Nephron progenitor cell (in vitro differentiated cells): ENCODE measurements at regions not wholly inside any gene's neighbourhood (a gene's known extent, or its start where the extent isn't known, plus 50 kb on each side); places are given as distances from the start of the nearest gene placed in this dataset.

ENCODE experiments used
- DNase-seq: peaks from one replicate; pipeline ENCODE4 v3.0.0; 2021
- H3K27ac Mint-ChIP-seq: 2 replicates; pipeline ENCODE4 v1.8.0; 2021; ENCODE audit warnings: mild to moderate bottlenecking, moderate library complexity, mixed read lengths
- H3K27me3 Mint-ChIP-seq: 2 replicates; pipeline ENCODE4 v1.8.0; 2021; ENCODE audit warnings: mild to moderate bottlenecking, low read depth, mixed read lengths; ENCODE audit not compliant: poor library complexity
- H3K36me3 Mint-ChIP-seq: 2 replicates; pipeline ENCODE4 v1.8.0; 2021; ENCODE audit warnings: low read depth, mixed read lengths
- H3K4me1 Mint-ChIP-seq: 2 replicates; pipeline ENCODE4 v1.8.0; 2021; ENCODE audit warnings: mixed read lengths
- H3K4me3 Mint-ChIP-seq: 2 replicates; pipeline ENCODE4 v1.8.0; 2021; ENCODE audit warnings: mild to moderate bottlenecking, moderate library complexity, mixed read lengths
- H3K9me3 Mint-ChIP-seq: 2 replicates; pipeline ENCODE4 v1.8.0; 2021; ENCODE audit warnings: mild to moderate bottlenecking, moderate library complexity, mixed read lengths
- TF ChIP-seq, protein P1 (sequence below): fragments of 200-600 bp; sonication (generic); IDR thresholded peaks from 2 replicates; pipeline ENCODE4 v1.5.0; 2021; ENCODE audit warnings: antibody characterized with exemption

DNA sequence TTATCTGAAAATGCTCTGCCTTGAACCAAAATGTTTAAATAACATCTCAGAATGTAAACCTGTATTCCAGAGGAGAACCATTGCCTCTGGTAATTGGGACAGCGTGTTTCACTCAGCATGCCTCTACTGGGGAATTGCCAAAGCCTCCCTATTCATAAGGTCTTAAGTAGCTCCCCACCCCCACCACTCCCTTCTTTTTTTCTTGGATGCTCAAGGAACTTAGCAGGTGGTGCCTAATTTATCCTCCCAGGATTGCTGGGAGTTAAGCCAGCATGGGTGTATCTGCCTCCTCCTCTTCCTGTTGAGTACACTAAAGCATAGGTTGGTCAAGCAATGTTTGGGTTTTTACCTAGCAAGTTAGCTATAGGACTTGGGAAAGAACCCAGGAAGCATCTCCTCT, 220.2 kb downstream of the DMAC1 start:
- H3K27ac Mint-ChIP-seq: no peak overlapping the region
- TF ChIP-seq, protein P1, sequence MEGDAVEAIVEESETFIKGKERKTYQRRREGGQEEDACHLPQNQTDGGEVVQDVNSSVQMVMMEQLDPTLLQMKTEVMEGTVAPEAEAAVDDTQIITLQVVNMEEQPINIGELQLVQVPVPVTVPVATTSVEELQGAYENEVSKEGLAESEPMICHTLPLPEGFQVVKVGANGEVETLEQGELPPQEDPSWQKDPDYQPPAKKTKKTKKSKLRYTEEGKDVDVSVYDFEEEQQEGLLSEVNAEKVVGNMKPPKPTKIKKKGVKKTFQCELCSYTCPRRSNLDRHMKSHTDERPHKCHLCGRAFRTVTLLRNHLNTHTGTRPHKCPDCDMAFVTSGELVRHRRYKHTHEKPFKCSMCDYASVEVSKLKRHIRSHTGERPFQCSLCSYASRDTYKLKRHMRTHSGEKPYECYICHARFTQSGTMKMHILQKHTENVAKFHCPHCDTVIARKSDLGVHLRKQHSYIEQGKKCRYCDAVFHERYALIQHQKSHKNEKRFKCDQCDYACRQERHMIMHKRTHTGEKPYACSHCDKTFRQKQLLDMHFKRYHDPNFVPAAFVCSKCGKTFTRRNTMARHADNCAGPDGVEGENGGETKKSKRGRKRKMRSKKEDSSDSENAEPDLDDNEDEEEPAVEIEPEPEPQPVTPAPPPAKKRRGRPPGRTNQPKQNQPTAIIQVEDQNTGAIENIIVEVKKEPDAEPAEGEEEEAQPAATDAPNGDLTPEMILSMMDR: no peak
- H3K4me1 Mint-ChIP-seq: peaks cover 13% of the 10 kb centered on the region
- H3K9me3 Mint-ChIP-seq: peaks cover 13% of the 10 kb centered on the region
- H3K4me3 Mint-ChIP-seq: no peak overlapping the region
- H3K27me3 Mint-ChIP-seq: peaks cover 13% of the 10 kb centered on the region
- H3K36me3 Mint-ChIP-seq: no peaks in the 10 kb centered on the region
- no peak for DNase-seq

DNA sequence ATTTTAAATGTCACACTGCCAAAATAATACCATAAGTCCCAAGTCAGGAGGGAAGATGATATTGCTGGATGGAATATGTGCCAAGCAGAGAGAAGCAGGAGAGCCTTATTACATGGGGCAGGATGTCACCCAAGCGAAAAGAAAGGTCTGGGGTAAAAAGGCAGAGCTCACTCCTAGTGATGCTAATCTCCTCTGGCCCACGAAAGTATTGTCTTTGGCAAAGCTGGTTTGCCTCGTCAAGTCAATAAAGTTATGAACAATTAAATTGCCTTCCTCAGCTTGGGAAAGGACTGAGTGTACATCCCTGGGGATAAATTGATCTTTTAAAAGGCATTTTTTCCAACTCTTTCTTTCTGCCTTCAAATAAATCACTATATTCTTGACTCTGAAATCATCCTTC, 220.6 kb downstream of the DMAC1 start:
- Mint-ChIP-seq H3K27me3 (peaks cover 13% of the 10 kb centered on the region), H3K27ac (no peak overlapping the region), H3K4me3 (no peak overlapping the region), H3K9me3 (peaks cover 13% of the 10 kb centered on the region), H3K36me3 (no peaks in the 10 kb centered on the region), H3K4me1 (peaks cover 13% of the 10 kb centered on the region)
- TF ChIP-seq, protein P1: no peak
- DNase-seq: no peak

DNA sequence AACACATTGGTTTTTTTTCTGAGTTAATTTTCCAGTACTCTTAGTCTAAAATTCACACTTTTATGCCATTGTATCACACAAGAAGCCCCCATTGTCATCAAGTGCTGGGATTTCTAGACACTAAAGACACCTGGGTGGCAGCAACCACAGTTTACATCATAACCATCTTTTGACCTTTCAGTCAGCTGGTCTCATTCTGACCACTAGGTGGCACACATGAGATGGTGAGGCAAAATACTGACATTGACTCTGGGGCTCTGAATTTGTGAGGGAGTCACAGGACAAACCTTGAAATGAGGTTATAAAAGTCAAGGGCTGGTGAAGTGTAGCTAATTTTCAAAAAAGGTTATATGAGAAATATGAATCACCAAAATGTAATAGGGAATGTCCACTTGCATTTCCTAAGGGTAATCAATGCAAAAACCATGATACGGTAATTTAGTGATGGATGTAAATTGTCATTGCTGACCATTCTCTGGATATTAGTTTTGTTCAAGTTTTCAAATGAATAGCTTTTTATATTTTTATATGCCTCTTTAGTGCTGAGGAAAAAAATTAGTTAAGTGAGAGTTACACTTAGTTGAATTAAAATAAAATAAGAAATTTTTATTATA, 229.4 kb downstream of the DMAC1 start:
- peak; percentile 61 for DNase-seq
- Mint-ChIP-seq H3K27ac (no peak overlapping the region), H3K27me3 (peaks cover under 1% of the 10 kb centered on the region), H3K4me1 (no peaks in the 10 kb centered on the region), H3K36me3 (no peaks in the 10 kb centered on the region), H3K4me3 (no peak overlapping the region), H3K9me3 (peaks cover 5% of the 10 kb centered on the region)
- TF ChIP-seq, protein P1: peak; percentile 79

DNA sequence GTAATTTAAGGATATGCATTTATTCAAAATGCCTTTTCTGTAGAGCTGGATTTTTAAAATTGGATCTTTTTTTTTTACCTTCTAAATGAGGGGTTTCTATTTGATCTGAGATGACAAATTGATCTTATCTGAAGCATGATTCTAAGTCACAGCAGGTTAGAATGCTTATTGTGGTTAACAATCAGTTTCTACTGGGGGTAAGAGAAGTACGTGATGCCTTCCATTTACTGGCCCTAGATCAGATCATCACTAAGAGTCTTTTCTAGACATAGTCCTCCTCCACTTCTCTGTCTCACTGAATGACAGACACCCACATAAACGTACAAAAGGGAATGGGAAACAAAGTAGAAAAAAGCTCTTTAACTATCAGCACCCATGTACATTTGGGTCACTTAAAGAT, 231.9 kb downstream of the DMAC1 start:
- no peaks in the 10 kb centered on the region for H3K9me3 Mint-ChIP-seq
- TF ChIP-seq, protein P1: no peak
- H3K4me3 Mint-ChIP-seq: no peak overlapping the region

DNA sequence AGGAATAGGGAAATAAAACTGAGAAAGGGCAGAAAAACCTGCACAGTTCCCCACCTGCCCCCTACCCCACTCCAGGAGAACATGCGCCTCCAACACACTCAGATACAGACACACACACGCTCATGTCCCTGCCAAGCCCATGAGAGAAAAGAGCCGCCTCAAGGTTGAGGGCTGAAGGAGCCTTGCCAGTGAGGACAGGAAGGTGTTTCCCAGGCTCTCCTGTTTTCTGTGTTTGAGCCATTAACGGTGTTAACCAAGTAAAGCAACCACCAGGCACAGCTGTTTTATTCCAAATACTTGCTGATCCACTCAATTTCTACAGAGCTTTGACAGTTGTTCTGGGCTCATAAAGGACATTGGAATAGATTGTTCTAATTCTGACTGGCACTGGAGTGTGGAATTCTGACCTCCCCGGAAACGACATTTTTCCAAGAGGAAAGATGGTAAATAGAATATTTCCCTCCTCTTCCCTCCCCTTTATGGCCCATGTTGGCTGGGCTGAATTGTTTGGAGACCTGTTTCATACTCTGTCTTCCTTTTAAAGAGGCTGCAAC, 238.0 kb downstream of the DMAC1 start:
- TF ChIP-seq, protein P1: no peak
- Mint-ChIP-seq H3K9me3 (no peaks in the 10 kb centered on the region), H3K36me3 (no peaks in the 10 kb centered on the region), H3K27me3 (no peaks in the 10 kb centered on the region), H3K4me3 (no peak overlapping the region), H3K27ac (peak overlapping the region; percentile 36), H3K4me1 (peaks cover 26% of the 10 kb centered on the region)
- DNase-seq: no peak

More for the DNA sequence above, 231.9 kb downstream of the DMAC1 start:
- Mint-ChIP-seq H3K4me1 (no peaks in the 10 kb centered on the region), H3K27ac (no peak overlapping the region), H3K27me3 (no peaks in the 10 kb centered on the region), H3K36me3 (no peaks in the 10 kb centered on the region)
- DNase-seq: no peak
